Neuronal stem cell (in vitro differentiated cells): ENCODE measurements at regions not wholly inside any gene's neighbourhood (a gene's known extent, or its start where the extent isn't known, plus 50 kb on each side); places are given as distances from the start of the nearest gene placed in this dataset.
A peak's percentile ranks its signal among the peaks of the same experiment; 100 is the strongest.

ENCODE experiments used
- DNase-seq: peaks from one replicate; pipeline ENCODE4 v3.0.0-alpha.2; 2013; ENCODE audit warnings: low spot score
- H2AFZ ChIP-seq: one replicate; pipeline ENCODE4 v1.6.1; 2013; ENCODE audit warnings: mild to moderate bottlenecking, low read length, inconsistent platforms
- H2AK5ac ChIP-seq: 2 replicates; pipeline ENCODE4 v1.6.1; 2013; ENCODE audit warnings: low read depth, mild to moderate bottlenecking, inconsistent platforms, low read length, moderate library complexity, mixed read lengths
- H2BK120ac ChIP-seq: 2 replicates; pipeline ENCODE4 v1.6.1; 2013; ENCODE audit warnings: low read depth, mild to moderate bottlenecking, inconsistent platforms, low read length, moderate library complexity, mixed read lengths
- H2BK12ac ChIP-seq: one replicate; pipeline ENCODE4 v1.6.1; 2013; ENCODE audit warnings: low read length, inconsistent platforms
- H2BK15ac ChIP-seq: 2 replicates; pipeline ENCODE4 v1.6.1; 2013; ENCODE audit warnings: mild to moderate bottlenecking, low read length, inconsistent platforms, mixed read lengths
- H2BK5ac ChIP-seq: one replicate; pipeline ENCODE4 v1.6.1; 2013; ENCODE audit warnings: inconsistent platforms, mild to moderate bottlenecking, low read length, moderate library complexity
- H3K14ac ChIP-seq: one replicate; pipeline ENCODE4 v1.6.1; 2013; ENCODE audit warnings: low read length, inconsistent platforms
- H3K18ac ChIP-seq: 2 replicates; pipeline ENCODE4 v1.6.1; 2013; ENCODE audit warnings: low read length, inconsistent platforms
- H3K23ac ChIP-seq: 2 replicates; pipeline ENCODE4 v1.6.1; 2013; ENCODE audit warnings: low read depth, mild to moderate bottlenecking, mixed read lengths, low read length, inconsistent platforms; ENCODE audit not compliant: poor library complexity
- H3K27ac ChIP-seq: replicated peaks from 3 replicates; pipeline ENCODE4 v1.5.1; 2013; ENCODE audit warnings: low read length, inconsistent platforms
- H3K27me3 ChIP-seq, 3 experiments: 2 replicates each; pipeline ENCODE4 v1.6.1; 2013; ENCODE audit warnings: low read length in 3 of 3, mild to moderate bottlenecking in 2 of 3, inconsistent platforms in 1 of 3, low read depth in 1 of 3, mixed read lengths in 1 of 3, moderate library complexity in 1 of 3; ENCODE audit not compliant: control insufficient read depth in 3 of 3, insufficient read depth in 3 of 3
- H3K36me3 ChIP-seq, 2 donors: replicated peaks in 1 of 2; 2 replicates each; pipeline ENCODE4 v1.6.1; 2013; ENCODE audit warnings: low read length in 2 of 2; ENCODE audit not compliant: control insufficient read depth in 2 of 2, insufficient read depth in 2 of 2
- H3K4ac ChIP-seq: 2 replicates; pipeline ENCODE4 v1.6.1; 2013; ENCODE audit warnings: inconsistent platforms, mild to moderate bottlenecking, low read length, moderate library complexity
- H3K4me1 ChIP-seq, 2 donors: 1 replicate in 1 of 2; 2 replicates in 1 of 2; pipeline ENCODE4 v1.6.1; 2013; ENCODE audit warnings: low read length in 2 of 2, low read depth in 1 of 2; ENCODE audit not compliant: control insufficient read depth in 2 of 2, insufficient read depth in 1 of 2
- H3K4me2 ChIP-seq: one replicate; pipeline ENCODE4 v1.6.1; 2013; ENCODE audit warnings: mild to moderate bottlenecking, low read length, inconsistent platforms; ENCODE audit not compliant: insufficient read depth, poor library complexity, severe bottlenecking
- H3K4me3 ChIP-seq, 2 donors: 2 replicates each; pipeline ENCODE4 v1.5.1; 2013; ENCODE audit warnings: low read length in 2 of 2, mild to moderate bottlenecking in 2 of 2, inconsistent platforms in 1 of 2, moderate library complexity in 1 of 2
- H3K79me1 ChIP-seq: one replicate; pipeline ENCODE4 v1.6.1; 2013; ENCODE audit warnings: low read depth, mild to moderate bottlenecking, inconsistent platforms, low read length, moderate library complexity
- H3K9ac ChIP-seq: one replicate; pipeline ENCODE4 v1.6.1; 2013; ENCODE audit warnings: mild to moderate bottlenecking, low read depth, low read length, inconsistent platforms; ENCODE audit not compliant: poor library complexity
- H3K9me3 ChIP-seq, 2 donors: replicated peaks in 1 of 2; 2 replicates each; pipeline versions ENCODE3 to v1.6.1; 2013; ENCODE audit warnings: low read length in 2 of 2, mild to moderate bottlenecking in 2 of 2, inconsistent platforms in 1 of 2, low read depth in 1 of 2, mixed read lengths in 1 of 2, moderate library complexity in 1 of 2; ENCODE audit not compliant: control insufficient read depth in 2 of 2, insufficient read depth in 1 of 2
- H4K8ac ChIP-seq: one replicate; pipeline ENCODE4 v1.6.1; 2013; ENCODE audit warnings: low read depth, mild to moderate bottlenecking, inconsistent platforms, low read length, moderate library complexity
- H4K91ac ChIP-seq: one replicate; pipeline ENCODE4 v1.6.1; 2013; ENCODE audit warnings: low read length, low read depth, mild to moderate bottlenecking, inconsistent platforms; ENCODE audit not compliant: poor library complexity
- WGBS, 2 donors: extraction: QIAGEN DNeasy Blood & Tissue Kit; methylation state at CpG; one replicate each; pipeline ENCODE4 v1.1.7; 2013; ENCODE audit warnings: missing lambda C conversion rate in 2 of 2, mixed read lengths in 1 of 2; ENCODE audit not compliant: insufficient read length in 2 of 2, insufficient replicate concordance in 1 of 2; ENCODE audit errors: extremely low coverage in 2 of 2; 5-methylcytosine and 5-hydroxymethylcytosine counted together

DNA sequence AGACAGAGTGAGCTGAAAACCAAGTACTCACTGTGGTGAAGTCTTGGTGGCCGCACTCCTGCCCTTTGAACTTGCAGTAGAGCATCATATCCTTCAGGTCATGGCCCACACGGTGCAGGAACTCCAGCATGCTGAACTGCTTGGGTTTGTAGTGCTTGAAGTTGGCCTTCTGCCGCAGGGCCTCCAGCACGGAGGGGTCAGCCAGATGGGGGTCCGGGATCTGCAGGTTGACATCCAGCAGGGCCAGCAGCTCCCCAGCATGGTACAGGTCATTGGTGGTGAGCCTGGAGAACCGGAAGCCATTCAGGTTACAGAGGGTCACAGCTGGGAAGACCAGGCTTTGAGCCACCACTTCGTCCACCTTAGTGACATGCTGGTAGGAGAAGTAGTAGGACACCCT lies 99.1 kb upstream of the CCL2 start:
- no peak overlapping the region for H2BK120ac ChIP-seq
- H2AFZ ChIP-seq, result no peak overlapping the region
- DNase-seq, result no peak
- no peak overlapping the region for H3K4me2 ChIP-seq
- H2AK5ac ChIP-seq, result peak overlapping the region; percentile 92
- peak overlapping the region; percentile 66 for H3K23ac ChIP-seq
- no peak overlapping the region for H3K27ac ChIP-seq
- H4K91ac ChIP-seq, result no peak overlapping the region
- H2BK5ac ChIP-seq, result no peak overlapping the region
- H3K4ac ChIP-seq, result no peak overlapping the region
- H3K36me3 ChIP-seq, result no peaks in the 10 kb centered on the region
- H3K27me3 ChIP-seq, result peaks cover 0 to 34% (median 14%) of the 10 kb centered on the region in 3 experiments
- no peak overlapping the region for H3K9ac ChIP-seq
- H3K79me1 ChIP-seq, result no peaks in the 10 kb centered on the region
- no peak overlapping the region for H3K14ac ChIP-seq
- no peak overlapping the region for H4K8ac ChIP-seq
- H3K18ac ChIP-seq, result peak overlapping the region; percentile 53
- H2BK15ac ChIP-seq, result peak overlapping the region; percentile 90
- H2BK12ac ChIP-seq, result peak overlapping the region; percentile 4
- no CpG with 5 or more reads among the region's 7 CpGs for WGBS, 2 donors
- H3K4me1 ChIP-seq, result peaks cover 0 to 26% of the 10 kb centered on the region in 2 donors
- no peak overlapping the region for H3K4me3 ChIP-seq
- no peaks in the 10 kb centered on the region for H3K9me3 ChIP-seq

DNA sequence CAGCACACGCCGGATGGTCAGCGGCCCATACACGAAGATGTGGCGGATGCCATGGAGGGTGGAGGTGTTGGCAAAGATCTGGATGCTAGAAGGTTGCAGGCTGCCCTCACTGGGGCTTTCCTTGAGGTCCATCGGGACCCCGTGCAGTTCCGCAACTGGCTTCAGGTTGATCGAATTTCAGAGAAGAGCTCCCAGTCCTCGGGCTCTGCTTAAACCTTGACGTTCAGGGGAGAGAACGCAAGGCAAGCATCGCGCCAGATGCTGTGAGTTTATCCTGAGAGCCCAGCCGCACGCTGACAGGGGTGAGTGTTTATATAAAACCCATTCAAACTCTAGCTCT lies 98.7 kb upstream of the CCL2 start:
- Histone ChIP-seq H3K4me2 (peak overlapping the region; percentile 78), H3K4ac (no peak overlapping the region), H3K27me3 (peaks cover 0 to 34% (median 14%) of the 10 kb centered on the region in 3 experiments), H3K23ac (peak overlapping the region; percentile 66), H2AK5ac (peak overlapping the region; percentile 92), H4K8ac (no peak overlapping the region), H2BK15ac (peak overlapping the region; percentile 90), H3K14ac (no peak overlapping the region), H3K9me3 (no peaks in the 10 kb centered on the region), H3K18ac (no peak overlapping the region), H4K91ac (no peak overlapping the region), H3K27ac (no peak overlapping the region), H3K79me1 (no peaks in the 10 kb centered on the region), H2AFZ (no peak overlapping the region), H2BK120ac (no peak overlapping the region), H3K4me1 (peaks cover 0 to 26% of the 10 kb centered on the region in 2 donors), H2BK5ac (no peak overlapping the region), H3K4me3 (no peak overlapping the region), H2BK12ac (no peak overlapping the region), H3K9ac (peak overlapping the region; percentile 24), H3K36me3 (no peaks in the 10 kb centered on the region)
- no CpG with 5 or more reads among the region's 16 CpGs for WGBS, 2 donors
- DNase-seq, result no peak

DNA sequence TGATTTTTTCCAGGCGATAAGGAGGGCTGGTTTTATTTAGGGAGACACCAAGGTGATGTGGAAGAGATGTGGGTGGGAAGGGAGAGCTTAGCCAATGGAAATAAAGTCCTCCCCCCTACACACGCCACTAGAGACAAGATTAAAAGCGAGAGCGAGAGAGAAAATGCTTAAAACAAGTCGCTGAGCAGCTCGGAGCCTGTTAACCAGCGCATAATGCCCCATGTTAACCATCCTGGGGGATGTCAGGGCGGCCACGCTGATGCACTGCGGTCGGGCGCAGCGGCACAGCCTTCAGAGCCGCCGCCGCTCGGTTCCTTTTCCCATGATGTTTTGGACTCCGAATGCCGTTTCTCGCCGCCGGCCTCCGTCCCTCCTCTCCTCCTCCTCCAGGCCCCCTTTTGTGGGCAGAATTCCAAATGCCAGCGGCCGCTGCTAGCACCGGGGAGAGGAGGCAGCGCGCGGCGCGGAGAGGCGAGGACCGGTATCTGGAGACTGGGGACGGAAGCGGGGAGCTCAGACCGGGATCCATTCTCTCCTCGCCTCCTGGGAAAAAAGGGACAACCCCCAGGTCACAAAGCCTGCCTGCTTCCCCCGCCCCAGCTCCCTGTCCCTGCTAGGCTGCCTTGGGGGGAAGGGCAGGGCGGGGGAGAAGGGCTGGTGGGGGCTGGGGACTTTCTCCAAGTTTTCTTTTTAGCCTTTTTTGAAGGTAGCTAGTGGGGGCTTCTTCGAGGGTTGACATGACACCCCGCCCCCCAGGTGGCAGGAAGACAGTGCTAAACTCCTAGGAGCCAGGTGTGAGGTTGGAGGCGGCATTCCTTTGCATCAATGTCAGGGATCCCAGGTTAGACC lies 98.1 kb upstream of the CCL2 start:
- H3K14ac ChIP-seq, result peak overlapping the region; percentile 58
- no peaks in the 10 kb centered on the region for H3K79me1 ChIP-seq
- H2AK5ac ChIP-seq, result no peak overlapping the region
- no CpG with 5 or more reads among the region's 42 CpGs for WGBS, 2 donors
- no peak overlapping the region for H3K23ac ChIP-seq
- peak; percentile 35 for DNase-seq
- H3K9ac ChIP-seq, result peak overlapping the region; percentile 24
- no peaks in the 10 kb centered on the region for H3K9me3 ChIP-seq
- H2BK120ac ChIP-seq, result no peak overlapping the region
- H4K91ac ChIP-seq, result no peak overlapping the region
- H2AFZ ChIP-seq, result no peak overlapping the region
- H2BK15ac ChIP-seq, result peak overlapping the region; percentile 45
- no peak overlapping the region for H2BK5ac ChIP-seq
- peak overlapping the region; percentile 78 for H3K4me2 ChIP-seq
- H3K27ac ChIP-seq, result no peak overlapping the region
- peak overlapping the region in 1 of 2 donors; percentile 78 for H3K4me3 ChIP-seq
- peaks cover 0 to 34% (median 14%) of the 10 kb centered on the region in 3 experiments for H3K27me3 ChIP-seq
- H3K4me1 ChIP-seq, result peaks cover 0 to 26% of the 10 kb centered on the region in 2 donors
- peak overlapping the region; percentile 61 for H3K18ac ChIP-seq
- no peak overlapping the region for H4K8ac ChIP-seq
- no peaks in the 10 kb centered on the region for H3K36me3 ChIP-seq
- H2BK12ac ChIP-seq, result no peak overlapping the region
- H3K4ac ChIP-seq, result no peak overlapping the region

GRCh38 chr17:34161690-34162089 lies 93.4 kb upstream of the CCL2 start:
- Histone ChIP-seq H3K9ac (no peak overlapping the region), H3K27ac (no peak overlapping the region), H3K27me3 (peaks cover 0 to 20% (median 1%) of the 10 kb centered on the region in 3 experiments), H3K9me3 (no peaks in the 10 kb centered on the region), H2AK5ac (no peak overlapping the region), H3K4me2 (no peak overlapping the region), H3K79me1 (no peaks in the 10 kb centered on the region), H3K18ac (no peak overlapping the region), H3K36me3 (no peaks in the 10 kb centered on the region), H3K4me3 (no peak overlapping the region), H3K4ac (no peak overlapping the region), H2BK5ac (no peak overlapping the region), H2BK120ac (no peak overlapping the region), H2BK12ac (no peak overlapping the region), H3K23ac (no peak overlapping the region), H2AFZ (no peak overlapping the region), H4K8ac (no peak overlapping the region), H3K14ac (no peak overlapping the region), H2BK15ac (no peak overlapping the region), H4K91ac (no peak overlapping the region), H3K4me1 (peaks cover 0 to 5% of the 10 kb centered on the region in 2 donors)
- DNase-seq, result no peak
- WGBS, 2 donors, result no CpG with 5 or more reads among the region's 4 CpGs
